ENCODE measurements at regions not wholly inside any gene's neighbourhood (a gene's known extent, or its start where the extent isn't known, plus 50 kb on each side); places are given as distances from the start of the nearest gene placed in this dataset.

DNA sequence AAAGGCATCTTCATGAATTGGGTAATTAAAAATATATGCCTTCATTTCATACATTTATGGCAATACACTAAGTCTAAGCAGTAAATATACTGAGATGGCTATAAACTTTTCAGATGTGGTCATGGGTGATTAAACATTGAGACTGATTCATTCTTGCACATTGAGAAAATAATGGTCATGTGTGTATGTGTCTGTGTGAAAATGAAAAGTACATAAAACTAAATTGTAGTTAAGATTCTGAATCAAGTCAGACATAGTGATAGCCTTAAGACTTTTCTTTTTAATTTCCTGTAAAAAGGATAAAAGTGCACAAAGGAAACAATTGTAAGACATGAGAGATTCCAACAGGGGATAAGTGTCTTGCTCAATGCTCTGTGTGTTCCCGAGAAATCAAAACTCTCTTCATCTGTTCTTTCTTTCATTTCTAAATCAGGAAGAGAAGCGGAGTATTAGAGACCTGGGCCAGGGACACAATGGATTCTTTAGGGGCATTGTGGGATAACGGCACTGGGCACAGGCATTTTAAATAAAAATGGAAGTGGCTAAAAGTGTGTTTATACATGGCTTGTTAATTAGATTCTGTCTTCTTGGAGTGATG is 69.8 kb upstream of the AGR3 start:
- TF ChIP-seq, protein P1, sequence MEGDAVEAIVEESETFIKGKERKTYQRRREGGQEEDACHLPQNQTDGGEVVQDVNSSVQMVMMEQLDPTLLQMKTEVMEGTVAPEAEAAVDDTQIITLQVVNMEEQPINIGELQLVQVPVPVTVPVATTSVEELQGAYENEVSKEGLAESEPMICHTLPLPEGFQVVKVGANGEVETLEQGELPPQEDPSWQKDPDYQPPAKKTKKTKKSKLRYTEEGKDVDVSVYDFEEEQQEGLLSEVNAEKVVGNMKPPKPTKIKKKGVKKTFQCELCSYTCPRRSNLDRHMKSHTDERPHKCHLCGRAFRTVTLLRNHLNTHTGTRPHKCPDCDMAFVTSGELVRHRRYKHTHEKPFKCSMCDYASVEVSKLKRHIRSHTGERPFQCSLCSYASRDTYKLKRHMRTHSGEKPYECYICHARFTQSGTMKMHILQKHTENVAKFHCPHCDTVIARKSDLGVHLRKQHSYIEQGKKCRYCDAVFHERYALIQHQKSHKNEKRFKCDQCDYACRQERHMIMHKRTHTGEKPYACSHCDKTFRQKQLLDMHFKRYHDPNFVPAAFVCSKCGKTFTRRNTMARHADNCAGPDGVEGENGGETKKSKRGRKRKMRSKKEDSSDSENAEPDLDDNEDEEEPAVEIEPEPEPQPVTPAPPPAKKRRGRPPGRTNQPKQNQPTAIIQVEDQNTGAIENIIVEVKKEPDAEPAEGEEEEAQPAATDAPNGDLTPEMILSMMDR (IDR thresholded peaks at IDR 0.05 in 8 of 11, conservative IDR thresholded peaks at IDR 0.05 in 3 of 11) = no peak
- no peak for TF ChIP-seq POLR2A (IDR thresholded peaks at IDR 0.05)

All from spleen (tissue), 7 donors.